Breast epithelium (tissue), 4 donors: ENCODE measurements at regions not wholly inside any gene's neighbourhood (a gene's known extent, or its start where the extent isn't known, plus 50 kb on each side); places are given as distances from the start of the nearest gene placed in this dataset.
"Not testable (repeated sequence)": the region's sequence is repeated elsewhere in the genome, so short reads cannot be mapped to it uniquely, and the experiment has no call there.

Experiments used
- DNase-seq, 2 donors: peaks; one replicate each; pipeline ENCODE4 v3.0.0-alpha.2; 2019; ENCODE audit warnings: low spot score in 2 of 2
- H3K27ac ChIP-seq, 2 donors: fragments of 200-600 bp; sonication (generic) in 1 of 2; one replicate each; pipeline ENCODE4 v1.5.1; 2016 to 2019; ENCODE audit warnings: mild to moderate bottlenecking in 1 of 2
- H3K27me3 ChIP-seq, 2 donors: fragments of 200-600 bp; sonication (generic) in 1 of 2; one replicate each; pipeline versions ENCODE4 v1.5.1 to v1.6.0; 2017 to 2019; ENCODE audit warnings: control low read depth in 1 of 2, mild to moderate bottlenecking in 1 of 2
- H3K36me3 ChIP-seq: fragments of 200-600 bp; one replicate; pipeline ENCODE4 v1.5.1; 2019
- H3K4me1 ChIP-seq, 2 donors: fragments of 200-600 bp; sonication (generic); one replicate each; pipeline ENCODE4 v1.5.1; 2016 to 2019; ENCODE audit warnings: control low read depth in 1 of 2
- H3K4me3 ChIP-seq, 3 donors: fragments of 200-600 bp; sonication (generic); 1 replicate in 2 of 3; 2 replicates in 1 of 3; pipeline ENCODE4 v1.5.1; 2016 to 2019; ENCODE audit warnings: mild to moderate bottlenecking in 3 of 3, moderate library complexity in 2 of 3
- H3K9me3 ChIP-seq, 2 donors: fragments of 200-600 bp; sonication (generic) in 1 of 2; one replicate each; pipeline ENCODE4 v1.5.1; 2016 to 2019; ENCODE audit warnings: control low read depth in 1 of 2
- POLR2A ChIP-seq: fragments of 450-650 bp; IDR thresholded peaks from one replicate; pipeline ENCODE4 v1.6.1; 2016; ENCODE audit warnings: antibody characterized with exemption, mild to moderate bottlenecking, moderate library complexity
- POLR2AphosphoS5 ChIP-seq, 3 donors: sonication (generic); formaldehyde crosslinking; IDR thresholded peaks; one replicate each; pipeline ENCODE4 v1.6.1; 2017; ENCODE audit warnings: antibody characterized with exemption in 3 of 3
- intact Hi-C: fragments of 100-400 bp; cut with DNase I; formaldehyde crosslinking; loops from one replicate; pipeline ENCODE4 v1.15.1; 2023; ENCODE audit warnings: low total_unique reads
- TF ChIP-seq, protein P1 (sequence below), 3 donors: fragments of 450-650 bp; IDR thresholded peaks; one replicate each; pipeline ENCODE4 v1.5.1; 2016 to 2017; ENCODE audit warnings: antibody characterized with exemption in 3 of 3, mild to moderate bottlenecking in 3 of 3, moderate library complexity in 3 of 3

DNA sequence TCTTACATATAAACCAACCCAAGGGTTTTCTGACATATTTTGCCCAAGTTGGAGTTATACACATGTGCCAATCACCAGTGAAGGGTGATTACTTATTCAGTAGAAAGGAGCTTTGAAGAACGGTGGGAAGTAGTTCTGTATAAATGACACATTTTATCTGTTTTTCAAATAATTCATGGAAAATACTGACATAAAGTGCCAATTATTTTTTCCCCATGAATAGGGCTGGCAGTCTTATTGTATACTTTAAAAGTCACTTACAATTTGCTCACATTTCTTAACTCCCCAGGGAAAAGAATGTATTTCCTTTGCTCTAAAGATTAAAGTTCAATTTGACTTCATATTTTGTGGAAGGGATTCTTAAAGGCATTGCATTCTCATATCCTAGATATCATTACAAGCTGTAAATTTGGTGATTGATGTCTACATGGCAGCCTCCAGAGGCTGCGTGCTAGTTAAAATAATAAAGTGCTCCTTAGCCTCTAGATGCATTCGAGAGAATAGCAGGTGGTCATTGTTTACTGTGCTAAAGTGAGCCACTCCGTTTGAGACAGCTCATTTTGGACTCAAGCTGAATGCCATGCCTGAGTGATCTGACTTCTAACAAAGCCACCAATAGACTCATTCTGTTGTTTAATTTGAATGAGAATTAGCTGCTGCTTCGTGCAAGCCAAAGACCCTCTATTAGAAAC lies 148.8 kb upstream of the NRP1 start:
- intact Hi-C loops: no loop called here
- no peaks in the 10 kb centered on the region for H3K27me3 ChIP-seq
- no peak overlapping the region for H3K27ac ChIP-seq
- H3K4me1 ChIP-seq: no peaks in the 10 kb centered on the region
- no peak for DNase-seq
- H3K36me3 ChIP-seq: no peaks in the 10 kb centered on the region
- no peaks in the 10 kb centered on the region for H3K9me3 ChIP-seq
- no peak for TF ChIP-seq POLR2A
- TF ChIP-seq, protein P1, sequence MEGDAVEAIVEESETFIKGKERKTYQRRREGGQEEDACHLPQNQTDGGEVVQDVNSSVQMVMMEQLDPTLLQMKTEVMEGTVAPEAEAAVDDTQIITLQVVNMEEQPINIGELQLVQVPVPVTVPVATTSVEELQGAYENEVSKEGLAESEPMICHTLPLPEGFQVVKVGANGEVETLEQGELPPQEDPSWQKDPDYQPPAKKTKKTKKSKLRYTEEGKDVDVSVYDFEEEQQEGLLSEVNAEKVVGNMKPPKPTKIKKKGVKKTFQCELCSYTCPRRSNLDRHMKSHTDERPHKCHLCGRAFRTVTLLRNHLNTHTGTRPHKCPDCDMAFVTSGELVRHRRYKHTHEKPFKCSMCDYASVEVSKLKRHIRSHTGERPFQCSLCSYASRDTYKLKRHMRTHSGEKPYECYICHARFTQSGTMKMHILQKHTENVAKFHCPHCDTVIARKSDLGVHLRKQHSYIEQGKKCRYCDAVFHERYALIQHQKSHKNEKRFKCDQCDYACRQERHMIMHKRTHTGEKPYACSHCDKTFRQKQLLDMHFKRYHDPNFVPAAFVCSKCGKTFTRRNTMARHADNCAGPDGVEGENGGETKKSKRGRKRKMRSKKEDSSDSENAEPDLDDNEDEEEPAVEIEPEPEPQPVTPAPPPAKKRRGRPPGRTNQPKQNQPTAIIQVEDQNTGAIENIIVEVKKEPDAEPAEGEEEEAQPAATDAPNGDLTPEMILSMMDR (IDR thresholded peaks at IDR 0.05): no peak
- no peak for TF ChIP-seq POLR2AphosphoS5 (IDR thresholded peaks at IDR 0.05)
- H3K4me3 ChIP-seq: no peak overlapping the region

DNA sequence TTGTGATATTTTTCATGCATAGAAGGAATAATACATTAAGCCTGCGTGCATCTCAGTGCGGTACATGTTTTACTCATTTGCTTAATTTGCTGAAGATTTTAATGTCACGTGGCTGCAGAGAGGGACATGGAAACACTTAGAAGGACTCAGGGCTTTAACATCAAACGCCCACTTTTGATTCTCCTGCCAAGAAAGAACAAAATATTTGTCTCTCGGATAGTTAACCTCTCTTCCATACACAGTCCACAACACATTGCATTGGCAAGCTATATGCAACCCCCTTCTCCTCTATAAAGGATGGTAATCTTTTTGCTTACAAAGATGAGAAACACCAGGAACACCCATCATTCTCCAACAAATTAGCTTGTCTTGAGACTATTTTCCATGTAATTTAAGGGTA lies 148.0 kb upstream of the NRP1 start:
- Histone ChIP-seq H3K36me3 (no peaks in the 10 kb centered on the region), H3K27me3 (no peaks in the 10 kb centered on the region), H3K9me3 (no peaks in the 10 kb centered on the region), H3K4me3 (no peak overlapping the region), H3K27ac (no peak overlapping the region), H3K4me1 (no peaks in the 10 kb centered on the region)
- no peak for DNase-seq
- intact Hi-C loops: no loop called here
- no peak for TF ChIP-seq POLR2A

DNA sequence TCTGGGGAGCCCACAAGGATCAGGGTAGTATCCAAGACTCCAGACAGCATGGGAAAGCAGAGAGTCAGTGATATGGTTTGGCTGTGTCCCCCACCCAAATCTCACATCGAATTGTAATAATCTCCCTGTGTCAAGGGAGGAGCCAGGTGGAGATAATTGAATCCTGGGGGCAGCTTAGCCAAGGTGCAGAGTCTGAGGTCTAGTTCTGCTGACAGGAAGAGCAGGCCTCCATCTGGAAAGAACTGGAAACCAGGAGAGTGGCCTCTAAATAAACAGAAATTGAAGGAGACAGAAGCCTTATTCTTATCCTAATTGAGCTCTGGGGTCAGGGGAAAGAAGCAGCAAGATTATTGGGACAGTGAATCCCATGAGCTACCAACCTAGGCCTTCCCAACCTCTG lies 146.7 kb upstream of the NRP1 start:
- TF ChIP-seq POLR2A: no peak
- TF ChIP-seq, protein P1 (IDR thresholded peaks at IDR 0.05): no peak
- Histone ChIP-seq H3K4me3 (no peak overlapping the region), H3K27me3 (no peaks in the 10 kb centered on the region), H3K36me3 (no peaks in the 10 kb centered on the region), H3K4me1 (no peaks in the 10 kb centered on the region), H3K27ac (no peak overlapping the region), H3K9me3 (no peaks in the 10 kb centered on the region)
- DNase-seq: no peak
- intact Hi-C loops: no loop called here

DNA sequence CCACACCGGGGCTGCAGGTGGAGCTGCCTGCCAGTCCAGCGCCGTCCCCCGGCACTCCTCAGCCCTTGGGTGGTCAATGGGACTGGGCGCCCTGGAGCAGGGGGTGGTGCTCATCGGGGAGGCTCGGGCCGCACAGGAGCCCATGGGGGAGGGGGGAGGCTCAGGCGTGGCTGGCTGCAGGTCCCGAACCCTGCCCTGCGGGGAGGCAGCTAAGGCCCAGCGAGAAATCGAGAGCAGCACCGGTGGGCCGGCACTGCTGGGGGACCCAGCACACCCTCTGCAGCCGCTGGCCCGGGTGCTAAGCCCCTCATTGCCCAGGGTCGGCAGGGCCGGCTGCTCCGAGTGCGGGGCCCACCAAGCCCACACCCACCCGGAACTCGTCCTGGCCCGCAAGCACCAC lies 145.9 kb upstream of the NRP1 start:
- H3K27ac ChIP-seq, H3K27me3 ChIP-seq, intact Hi-C loops, H3K36me3 ChIP-seq, DNase-seq, H3K4me1 ChIP-seq, H3K9me3 ChIP-seq, H3K4me3 ChIP-seq: not testable (repeated sequence)

DNA sequence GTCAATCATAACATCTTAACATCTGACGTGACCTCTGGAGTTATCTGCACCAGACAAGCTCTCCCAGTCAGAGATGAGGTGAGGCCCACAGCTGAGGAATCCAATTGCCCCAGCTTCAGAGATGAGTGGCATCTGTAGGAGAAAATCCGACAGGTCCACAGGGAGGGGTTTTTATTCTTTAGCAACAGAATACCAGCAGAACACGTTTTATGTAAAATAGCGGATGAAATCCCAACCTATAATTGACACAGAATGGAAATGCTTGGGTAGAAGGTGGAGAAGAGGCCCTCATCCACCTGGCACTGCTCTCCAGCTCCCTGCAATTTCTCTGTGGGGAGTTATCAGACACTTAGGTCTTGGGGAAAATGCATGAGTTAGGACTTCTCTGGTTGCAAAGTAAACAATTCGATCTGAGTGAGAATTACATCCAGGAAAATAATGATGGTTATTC lies 144.2 kb upstream of the NRP1 start:
- TF ChIP-seq POLR2AphosphoS5 (IDR thresholded peaks at IDR 0.05) (no peak), POLR2A (no peak)
- TF ChIP-seq, protein P1 (IDR thresholded peaks at IDR 0.05): no peak
- intact Hi-C loops: loop anchor here (10.0 kb wide), 1 partner anchor 134 kb away; no protein-coding TSS in a partner anchor
- H3K36me3 ChIP-seq: no peaks in the 10 kb centered on the region
- H3K27ac ChIP-seq: no peak overlapping the region
- H3K4me1 ChIP-seq: no peaks in the 10 kb centered on the region
- H3K4me3 ChIP-seq: no peak overlapping the region
- H3K27me3 ChIP-seq: no peaks in the 10 kb centered on the region
- no peak for DNase-seq
- H3K9me3 ChIP-seq: no peaks in the 10 kb centered on the region

DNA sequence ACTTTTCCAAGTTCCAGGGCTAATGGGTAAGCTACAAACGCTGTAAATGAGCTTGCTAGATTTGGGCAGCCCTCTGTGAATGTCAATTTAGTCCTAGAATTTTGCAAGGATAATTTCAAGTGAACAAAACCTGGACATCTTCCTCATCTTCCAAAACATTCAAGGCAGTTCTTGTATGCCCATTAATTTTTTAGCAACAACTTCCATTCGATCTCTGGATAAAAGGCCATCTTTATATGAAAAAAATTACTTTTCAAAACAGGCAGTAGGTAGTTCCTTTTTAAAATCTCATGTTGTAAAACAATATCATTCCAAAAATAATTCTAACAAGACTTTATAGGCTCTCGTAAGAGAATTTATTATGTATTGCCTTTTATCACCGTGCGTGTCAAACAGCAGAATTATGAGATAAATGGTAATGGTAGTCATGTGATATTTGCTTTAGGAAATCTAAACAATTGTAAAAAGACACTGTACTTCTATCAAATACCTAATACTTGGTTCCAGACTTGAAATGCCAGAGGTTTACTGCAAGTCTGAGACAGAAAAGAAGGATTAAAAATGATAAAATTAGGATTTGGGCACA lies 143.7 kb upstream of the NRP1 start:
- no peak for TF ChIP-seq POLR2AphosphoS5 (IDR thresholded peaks at IDR 0.05)
- TF ChIP-seq POLR2A: no peak
- TF ChIP-seq, protein P1 (IDR thresholded peaks at IDR 0.05): no peak
- no peak overlapping the region for H3K27ac ChIP-seq
- H3K4me1 ChIP-seq: no peaks in the 10 kb centered on the region
- H3K4me3 ChIP-seq: no peak overlapping the region
- intact Hi-C loops: loop anchor here (10.0 kb wide), 1 partner anchor 133 kb away; no protein-coding TSS in a partner anchor
- H3K27me3 ChIP-seq: no peaks in the 10 kb centered on the region
- no peaks in the 10 kb centered on the region for H3K36me3 ChIP-seq
- no peak for DNase-seq
- no peaks in the 10 kb centered on the region for H3K9me3 ChIP-seq
